BE2C (cell line): ENCODE measurements at regions not wholly inside any gene's neighbourhood (a gene's known extent, or its start where the extent isn't known, plus 50 kb on each side); places are given as distances from the start of the nearest gene placed in this dataset.

Experiments
- DNase-seq: peaks from one replicate; pipeline ENCODE4 v3.0.0-alpha.2; 2020
- H3K27me3 ChIP-seq: fragments of 250-450 bp; sonication (Bioruptor Pico); 2 replicates; pipeline ENCODE4 v1.5.1; 2020; ENCODE audit warnings: mild to moderate bottlenecking
- H3K36me3 ChIP-seq: fragments of 250-450 bp; sonication (Bioruptor Pico); 2 replicates; pipeline ENCODE4 v1.5.1; 2020; ENCODE audit warnings: mild to moderate bottlenecking
- H3K4me1 ChIP-seq: fragments of 250-450 bp; sonication (Bioruptor Pico); 2 replicates; pipeline ENCODE4 v1.5.1; 2020
- H3K4me3 ChIP-seq: 2 replicates; pipeline ENCODE4 v1.5.1; 2011; ENCODE audit warnings: low read depth, low read length
- H3K9me3 ChIP-seq: fragments of 250-450 bp; sonication (Bioruptor Pico); 2 replicates; pipeline ENCODE4 v1.5.1; 2020
- CTCF ChIP-seq: IDR thresholded peaks from 2 replicates; pipeline ENCODE4 v1.5.1; 2012; ENCODE audit warnings: mild to moderate bottlenecking, low read depth, low read length

GRCh38 chr7:27382307-27382706, 139.7 kb downstream of the EVX1 start:
- Histone ChIP-seq H3K4me1 (no peaks in the 10 kb centered on the region), H3K9me3 (no peaks in the 10 kb centered on the region), H3K27me3 (peaks cover 43% of the 10 kb centered on the region), H3K36me3 (no peaks in the 10 kb centered on the region), H3K4me3 (no peak overlapping the region)
- DNase-seq = no peak
- no peak for TF ChIP-seq CTCF

GRCh38 chr7:27386581-27386980, 144.0 kb downstream of the EVX1 start:
- H3K4me3 ChIP-seq = no peak overlapping the region
- H3K27me3 ChIP-seq = peaks cover 74% of the 10 kb centered on the region
- DNase-seq = no peak
- no peaks in the 10 kb centered on the region for H3K9me3 ChIP-seq
- no peaks in the 10 kb centered on the region for H3K4me1 ChIP-seq
- no peak for TF ChIP-seq CTCF
- H3K36me3 ChIP-seq = no peaks in the 10 kb centered on the region

GRCh38 chr7:27387864-27388263, 145.3 kb downstream of the EVX1 start:
- H3K36me3 ChIP-seq = no peaks in the 10 kb centered on the region
- H3K4me3 ChIP-seq = no peak overlapping the region
- peaks cover 82% of the 10 kb centered on the region for H3K27me3 ChIP-seq
- H3K9me3 ChIP-seq = no peaks in the 10 kb centered on the region
- no peaks in the 10 kb centered on the region for H3K4me1 ChIP-seq
- TF ChIP-seq CTCF = no peak
- no peak for DNase-seq

GRCh38 chr7:27388561-27388960, 146.0 kb downstream of the EVX1 start:
- H3K27me3 ChIP-seq = peaks cover 76% of the 10 kb centered on the region
- no peaks in the 10 kb centered on the region for H3K4me1 ChIP-seq
- no peak for TF ChIP-seq CTCF
- no peaks in the 10 kb centered on the region for H3K9me3 ChIP-seq
- no peaks in the 10 kb centered on the region for H3K36me3 ChIP-seq
- DNase-seq = no peak
- H3K4me3 ChIP-seq = no peak overlapping the region

GRCh38 chr7:27389496-27389895, 146.9 kb downstream of the EVX1 start:
- no peak for DNase-seq
- H3K4me3 ChIP-seq = no peak overlapping the region
- H3K36me3 ChIP-seq = no peaks in the 10 kb centered on the region
- no peaks in the 10 kb centered on the region; the same call in 1 of the 2 replicates for H3K9me3 ChIP-seq
- H3K27me3 ChIP-seq = peaks cover 75% of the 10 kb centered on the region
- no peaks in the 10 kb centered on the region for H3K4me1 ChIP-seq
- TF ChIP-seq CTCF = no peak

GRCh38 chr7:27392477-27392876, 149.9 kb downstream of the EVX1 start:
- no peaks in the 10 kb centered on the region for H3K36me3 ChIP-seq
- H3K9me3 ChIP-seq = no peaks in the 10 kb centered on the region; the same call in 1 of the 2 replicates
- no peak overlapping the region for H3K4me3 ChIP-seq
- TF ChIP-seq CTCF = no peak
- H3K4me1 ChIP-seq = no peaks in the 10 kb centered on the region
- H3K27me3 ChIP-seq = peaks cover 63% of the 10 kb centered on the region
- no peak for DNase-seq
